Dedifferentiated amniotic fluid mesenchymal stem cell (primary cell): ENCODE measurements at regions not wholly inside any gene's neighbourhood (a gene's known extent, or its start where the extent isn't known, plus 50 kb on each side); places are given as distances from the start of the nearest gene placed in this dataset.
"Not testable (repeated sequence)": the region's sequence is repeated elsewhere in the genome, so short reads cannot be mapped to it uniquely, and the experiment has no call there.

Source experiments
- DNase-seq: peaks from one replicate; pipeline ENCODE4 v3.0.0-alpha.2; 2016; ENCODE audit errors: extremely low spot score

DNA sequence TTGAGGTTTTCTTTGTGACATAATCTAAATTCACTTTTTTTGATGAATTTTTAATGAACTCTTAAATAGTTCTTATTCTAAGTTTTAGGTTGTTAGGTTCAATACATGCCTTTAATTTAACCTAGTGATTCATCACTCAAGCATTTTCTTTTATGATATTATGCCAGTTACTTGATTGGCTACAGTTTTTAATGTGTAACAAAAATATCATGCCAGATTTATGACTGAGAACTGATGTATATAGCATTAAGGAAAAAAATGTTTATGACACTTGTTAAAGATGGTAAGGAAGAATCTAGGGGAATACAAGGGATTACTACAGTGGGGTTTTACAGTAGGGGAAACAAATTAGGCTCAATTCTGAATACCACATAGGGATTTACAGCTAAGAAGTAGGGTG, 103.1 kb downstream of the VGLL3 start:
- no peak for DNase-seq

GRCh38 chr3:86880066-86880465, 110.9 kb downstream of the VGLL3 start:
- DNase-seq = no peak

GRCh38 chr3:86876504-86877181, 114.3 kb downstream of the VGLL3 start:
- DNase-seq = not testable (repeated sequence)

DNA sequence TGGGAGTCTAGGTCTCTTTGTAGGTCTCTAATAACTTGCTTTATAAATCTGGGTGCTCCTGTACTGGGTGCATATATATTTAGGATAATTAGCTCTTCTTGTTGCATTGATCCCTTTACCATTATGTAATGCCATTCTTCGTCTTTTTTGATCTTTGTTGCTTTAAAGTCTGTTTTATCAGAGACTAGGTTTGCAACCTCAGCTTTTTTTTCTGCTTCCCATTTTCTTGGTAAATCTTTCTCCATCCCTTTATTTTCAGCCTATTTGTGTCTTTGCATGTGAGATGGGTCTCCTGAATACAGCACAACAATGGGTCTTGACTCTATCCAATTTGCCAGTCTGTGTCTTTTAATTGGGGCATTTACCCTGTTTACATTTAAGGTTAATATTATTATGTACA, 116.2 kb downstream of the VGLL3 start:
- not testable (repeated sequence) for DNase-seq

DNA sequence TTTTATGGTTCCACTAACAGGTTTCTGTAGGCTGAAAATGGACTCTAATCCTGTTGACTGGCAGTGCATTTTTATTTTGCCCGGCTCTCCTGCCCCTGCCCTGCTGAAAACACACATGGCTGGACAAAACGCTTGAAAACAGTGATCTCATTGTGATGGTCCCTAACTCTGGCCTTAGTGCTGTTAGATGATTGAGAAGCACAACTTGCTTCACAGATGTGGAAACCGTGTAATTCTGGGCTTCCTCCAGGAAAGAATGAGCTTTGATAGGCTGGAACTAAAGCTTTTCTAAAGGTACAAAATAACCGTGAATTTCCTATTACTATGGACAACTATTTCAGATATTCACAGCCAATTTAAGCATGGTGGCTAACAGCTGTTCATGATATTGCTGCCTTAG, 121.4 kb downstream of the VGLL3 start:
- DNase-seq = no peak

- peak; percentile 39 for DNase-seq
Observed at GRCh38 chr3:86867982-86868381, 123.0 kb downstream of the VGLL3 start.

- peak; percentile 41 for DNase-seq
Observed at GRCh38 chr3:86865506-86865905, 125.4 kb downstream of the VGLL3 start.

DNA sequence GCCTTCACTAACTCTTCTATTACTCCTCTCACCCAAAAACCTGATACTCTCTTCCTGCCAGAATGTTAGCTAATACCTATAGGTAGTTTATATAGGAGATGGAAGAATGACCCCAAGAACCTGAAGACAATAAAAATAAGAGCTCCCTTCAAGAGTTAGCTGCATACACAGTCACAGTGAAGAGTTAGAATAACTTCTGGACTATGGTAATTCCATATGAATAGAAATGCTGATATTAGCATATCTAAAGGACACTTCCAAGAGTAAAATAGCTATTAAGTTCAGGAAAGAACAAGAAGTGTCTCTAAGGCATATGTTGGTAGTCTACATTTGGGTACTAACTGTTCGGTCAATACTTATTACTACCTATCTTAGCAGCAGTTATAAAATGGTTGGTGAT, 134.2 kb downstream of the VGLL3 start:
- no peak for DNase-seq

- no peak for DNase-seq
Observed at GRCh38 chr3:86849991-86850390, 141.0 kb downstream of the VGLL3 start.

DNA sequence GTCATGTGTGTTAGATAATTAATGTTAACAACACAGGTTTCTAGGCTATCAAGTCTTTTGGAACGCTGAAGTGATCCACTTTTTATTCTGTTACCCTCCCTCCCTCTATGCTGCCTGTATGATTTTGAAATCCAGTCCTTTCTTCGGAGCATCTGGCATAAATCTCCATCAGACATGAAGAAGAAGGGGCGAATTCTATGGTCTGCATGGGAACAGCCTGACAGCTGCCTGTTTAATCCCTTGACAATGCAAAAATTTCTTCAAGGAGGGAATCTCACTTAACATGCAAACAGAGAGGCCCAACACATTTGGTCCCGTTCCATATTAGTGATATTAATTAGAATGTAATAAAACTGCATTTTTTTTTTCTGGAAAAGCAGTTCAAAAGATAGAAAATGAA, 145.2 kb downstream of the VGLL3 start:
- no peak for DNase-seq

DNA sequence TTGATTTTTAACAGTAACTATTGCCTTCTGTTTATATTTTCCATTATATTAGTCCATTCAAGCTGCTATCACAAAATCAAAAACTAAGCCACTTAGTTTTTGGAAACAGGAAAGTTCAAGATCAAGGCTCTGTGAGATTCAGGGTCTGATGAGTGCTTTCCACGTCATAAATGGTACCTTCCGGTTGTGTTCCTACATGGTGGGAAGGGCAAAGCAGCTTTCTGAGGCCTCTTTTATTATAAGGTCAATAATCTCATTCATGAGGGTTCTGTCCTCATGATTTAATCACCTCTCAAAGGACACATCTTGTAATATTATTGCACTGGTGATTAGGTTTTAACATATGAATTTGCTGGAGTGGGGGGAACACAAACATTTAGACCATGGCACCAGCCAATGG, 152.0 kb downstream of the VGLL3 start:
- no peak for DNase-seq

GRCh38 chr3:86837871-86838270, 153.1 kb downstream of the VGLL3 start:
- no peak for DNase-seq

- no peak for DNase-seq
Observed at GRCh38 chr3:86830566-86830965, 160.4 kb downstream of the VGLL3 start.

- DNase-seq = no peak
Observed at GRCh38 chr3:86828751-86829150, 162.2 kb downstream of the VGLL3 start.

GRCh38 chr3:86827582-86827981, 163.4 kb downstream of the VGLL3 start:
- DNase-seq = not testable (repeated sequence)

- no peak for DNase-seq
Observed at GRCh38 chr3:86826292-86826691, 164.7 kb downstream of the VGLL3 start.

GRCh38 chr3:86815880-86816279, 175.1 kb downstream of the VGLL3 start:
- DNase-seq = no peak

DNA sequence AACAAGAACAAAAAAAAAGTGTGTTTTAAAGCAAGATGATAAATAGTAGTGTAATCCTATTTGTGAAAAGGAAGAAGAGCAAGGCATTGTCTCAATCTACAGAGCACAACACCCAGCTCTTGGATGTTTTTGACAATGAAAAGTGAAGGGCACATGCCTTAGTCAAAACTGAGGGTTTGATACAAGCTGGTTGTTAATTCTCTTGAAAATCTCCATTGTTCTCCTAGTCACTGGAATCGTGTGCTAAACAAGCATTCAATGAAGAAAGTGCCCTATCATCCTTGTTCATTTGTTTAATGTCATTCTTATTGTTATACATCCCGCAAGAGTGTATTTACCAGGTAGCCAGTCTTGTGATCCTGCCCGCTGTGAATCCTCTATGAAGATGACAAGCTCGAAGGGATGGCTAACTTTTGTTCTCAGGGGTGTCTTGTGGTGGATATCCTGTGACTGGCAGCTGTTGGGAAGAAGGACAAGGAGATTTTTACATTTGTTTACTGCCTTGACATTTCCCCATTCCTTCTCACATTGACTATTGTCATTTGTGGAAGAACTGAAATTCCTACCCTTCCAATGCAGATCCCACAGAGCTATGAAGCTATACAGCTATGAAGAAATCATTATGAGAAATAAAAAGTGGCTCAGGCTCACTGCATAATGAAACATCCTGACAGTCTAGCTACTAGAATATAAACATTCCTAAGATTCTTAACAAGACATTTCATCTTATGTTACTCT, 175.9 kb downstream of the VGLL3 start:
- DNase-seq = peak; percentile 30

DNA sequence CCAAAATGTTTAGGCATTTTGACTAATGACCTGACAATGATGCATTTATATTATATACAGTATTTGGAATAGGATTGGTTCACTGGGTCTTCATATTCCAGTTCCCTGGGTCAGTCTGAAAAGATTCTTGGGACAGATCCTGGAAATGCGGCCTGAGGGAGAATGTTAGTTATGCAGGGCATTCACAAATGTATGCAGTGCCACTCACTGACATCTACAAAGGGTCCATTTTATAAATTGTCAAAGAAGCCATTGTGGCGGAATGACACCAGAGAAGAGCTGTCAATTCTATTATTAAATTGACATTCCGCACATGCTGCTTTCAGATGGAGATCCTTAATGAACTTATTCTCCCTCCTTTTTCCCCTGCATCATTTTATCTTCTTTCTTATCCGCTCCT, 176.6 kb downstream of the VGLL3 start:
- no peak for DNase-seq

GRCh38 chr3:86801921-86802320, 189.0 kb downstream of the VGLL3 start:
- DNase-seq = peak; percentile 30

DNA sequence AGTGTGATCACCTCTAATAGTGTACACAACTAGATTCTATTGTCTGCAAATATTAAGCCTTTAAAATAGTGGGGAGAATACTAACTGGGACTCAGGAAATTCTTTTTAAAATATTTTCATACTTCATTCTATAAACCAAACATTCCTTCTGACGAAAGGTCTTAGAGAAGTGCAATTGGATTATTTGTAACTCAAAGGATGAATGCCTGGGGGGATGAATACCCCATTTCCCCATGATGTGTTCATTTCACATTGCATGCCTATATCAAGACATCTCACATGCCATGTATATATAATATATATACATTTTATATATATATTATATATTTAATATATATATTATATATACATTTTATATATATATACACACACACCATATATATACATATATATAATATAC, 189.9 kb downstream of the VGLL3 start:
- no peak for DNase-seq

DNA sequence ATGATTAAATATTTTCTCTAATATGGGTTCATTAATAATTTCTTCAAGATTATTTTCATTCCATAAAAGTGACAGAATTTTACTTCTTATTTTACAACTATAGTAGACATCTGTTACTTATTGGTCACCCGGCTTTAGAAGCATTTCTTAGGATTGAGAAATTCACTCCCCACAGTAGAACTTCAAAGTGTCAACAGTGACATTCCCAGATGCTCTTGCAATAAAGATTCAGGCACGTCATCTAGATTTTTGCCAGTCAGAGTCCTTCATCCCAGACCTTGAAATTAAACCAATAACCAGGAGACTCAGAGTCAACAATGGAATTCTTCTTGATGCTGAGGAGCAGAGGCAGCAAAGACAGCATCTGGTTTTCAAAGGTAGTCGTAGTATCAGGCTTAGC, 190.8 kb downstream of the VGLL3 start:
- DNase-seq = no peak

DNA sequence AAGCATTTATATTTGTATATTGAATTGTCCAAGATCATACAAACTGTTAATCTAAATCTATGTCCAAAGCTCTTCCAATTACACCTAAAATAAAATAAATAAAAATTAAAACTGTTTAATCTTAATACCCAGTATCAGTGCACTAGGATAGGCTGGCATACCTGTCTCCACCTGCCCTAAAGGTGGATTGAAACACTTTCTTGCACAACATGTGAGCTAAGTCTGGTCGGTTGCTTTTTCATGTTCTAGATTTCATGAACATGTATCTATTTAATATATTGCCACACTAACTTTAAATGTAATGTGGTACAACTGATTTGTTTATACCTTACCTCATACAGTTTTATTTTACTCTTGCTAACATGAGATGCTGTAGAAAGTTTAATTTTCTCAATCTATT, 193.0 kb downstream of the VGLL3 start:
- DNase-seq = no peak
